H1 (cell line): ENCODE measurements at regions not wholly inside any gene's neighbourhood (a gene's known extent, or its start where the extent isn't known, plus 50 kb on each side); places are given as distances from the start of the nearest gene placed in this dataset.

Experiments
- CTCF ChIA-PET: fragments of 300-600 bp; sonication (Branson Sonifier 250); formaldehyde crosslinking; loops from one replicate; lab custom pipeline; 2021; ENCODE audit not compliant: partially characterized antibody; lab: Charles Lee
- POLR2A ChIA-PET: fragments of 300-600 bp; sonication (Branson Sonifier 250); formaldehyde crosslinking; loops from one replicate; lab custom pipeline; 2021; ENCODE audit warnings: inconsistent platforms; ENCODE audit not compliant: partially characterized antibody; lab: Charles Lee
- DNase-seq, 2 experiments: peaks; one replicate each; pipeline versions ENCODE4 v3.0.0 to v3.0.0-alpha.2; 2010 to 2022; ENCODE audit warnings: low spot score in 2 of 2, low read depth in 1 of 2, mixed read lengths in 1 of 2
- FAIRE-seq: peaks from 2 replicates; lab custom pipeline; 2011; peaks lifted over from hg19 to GRCh38; lab: Jason Lieb, UNC
- H2AFZ ChIP-seq: 2 replicates; pipeline ENCODE4 v1.8.1; 2012; ENCODE audit warnings: low read length, inconsistent platforms
- H2AK5ac ChIP-seq: 2 replicates; pipeline ENCODE4 v1.6.1; 2013; ENCODE audit warnings: low read depth, low read length
- H2BK120ac ChIP-seq: replicated peaks from 2 replicates; pipeline ENCODE3; 2013; ENCODE audit warnings: low read depth, low read length, inconsistent platforms
- H2BK12ac ChIP-seq: 2 replicates; pipeline ENCODE4 v1.6.1; 2013; ENCODE audit warnings: low read depth, low read length
- H2BK15ac ChIP-seq: 2 replicates; pipeline ENCODE4 v1.6.1; 2013; ENCODE audit warnings: low read length
- H2BK20ac ChIP-seq: 2 replicates; pipeline ENCODE4 v1.6.1; 2013; ENCODE audit warnings: low read length
- H2BK5ac ChIP-seq: 2 replicates; pipeline ENCODE4 v1.6.1; 2013; ENCODE audit warnings: low read depth, low read length
- H3K14ac ChIP-seq: 2 replicates; pipeline ENCODE4 v1.6.1; 2013; ENCODE audit warnings: inconsistent platforms; ENCODE audit not compliant: insufficient read length
- H3K18ac ChIP-seq: 2 replicates; pipeline ENCODE4 v1.6.1; 2013; ENCODE audit warnings: low read length; ENCODE audit errors: extremely low read depth
- H3K23ac ChIP-seq: 2 replicates; pipeline ENCODE4 v1.6.1; 2013; ENCODE audit warnings: inconsistent platforms; ENCODE audit not compliant: insufficient read length
- H3K23me2 ChIP-seq: 2 replicates; pipeline ENCODE4 v1.6.1; 2013; ENCODE audit warnings: low read depth, low read length
- H3K27ac ChIP-seq: 2 replicates; pipeline ENCODE4 v1.6.1; 2011; ENCODE audit warnings: low read depth, low read length, inconsistent platforms
- H3K27me3 ChIP-seq, 4 experiments: replicated peaks in 1 of 4; 1 replicate in 1 of 4; 2 replicates in 3 of 4; pipeline versions ENCODE4 v1.6.1 to v1.8.1; 2011 to 2013; ENCODE audit warnings: low read length in 3 of 4, mild to moderate bottlenecking in 3 of 4, inconsistent platforms in 2 of 4, mixed read lengths in 2 of 4, moderate library complexity in 1 of 4; ENCODE audit not compliant: control insufficient read depth in 3 of 4, insufficient read depth in 3 of 4; ENCODE audit errors: extremely low read depth in 1 of 4
- H3K36me3 ChIP-seq, 4 experiments: 2 replicates each; pipeline versions ENCODE4 v1.6.1 to v1.8.1; 2011 to 2013; ENCODE audit warnings: mild to moderate bottlenecking in 4 of 4, low read length in 3 of 4, moderate library complexity in 2 of 4, control low read depth in 1 of 4, inconsistent platforms in 1 of 4; ENCODE audit not compliant: insufficient read depth in 4 of 4, control insufficient read depth in 2 of 4
- H3K4ac ChIP-seq: replicated peaks from 2 replicates; pipeline ENCODE3; 2013; ENCODE audit warnings: low read length, low read depth, mixed read lengths, inconsistent platforms; ENCODE audit not compliant: insufficient read length
- H3K4me1 ChIP-seq, 4 experiments: replicated peaks in 1 of 4; 1 replicate in 1 of 4; 2 replicates in 3 of 4; pipeline versions ENCODE4 v1.6.1 to v1.8.1; 2011 to 2013; ENCODE audit warnings: low read length in 3 of 4, inconsistent platforms in 2 of 4, mixed read lengths in 1 of 4; ENCODE audit not compliant: insufficient read depth in 4 of 4, control insufficient read depth in 3 of 4
- H3K4me2 ChIP-seq, 2 experiments: 2 replicates each; pipeline versions ENCODE4 v1.6.1 to v1.8.1; 2011 to 2013; ENCODE audit warnings: low read depth in 2 of 2, low read length in 2 of 2, control low read depth in 1 of 2, inconsistent platforms in 1 of 2, mild to moderate bottlenecking in 1 of 2; ENCODE audit not compliant: insufficient read depth in 1 of 2
- H3K4me3 ChIP-seq, 4 experiments: fragments of 200-600, 300-600 bp in 1 of 4; sonication (generic), shearing (Covaris generic), sonication (Bioruptor Twin) in 1 of 4; 2 replicates each; pipeline versions ENCODE4 v1.5.1 to v1.8.1; 2011 to 2016; ENCODE audit warnings: low read length in 4 of 4, low read depth in 3 of 4, control low read depth in 2 of 4, inconsistent platforms in 2 of 4, mild to moderate bottlenecking in 2 of 4, mixed read lengths in 1 of 4, moderate library complexity in 1 of 4; ENCODE audit not compliant: insufficient read depth in 2 of 4; ENCODE audit errors: extremely low read depth in 1 of 4
- H3K56ac ChIP-seq: replicated peaks from 2 replicates; pipeline ENCODE3; 2013; ENCODE audit warnings: low read depth, mild to moderate bottlenecking, mixed read lengths, low read length, inconsistent platforms; ENCODE audit not compliant: insufficient read length
- H3K79me1 ChIP-seq: 2 replicates; pipeline ENCODE4 v1.6.1; 2013; ENCODE audit warnings: low read depth, low read length, control low read depth
- H3K79me2 ChIP-seq, 2 experiments: 2 replicates each; pipeline versions ENCODE4 v1.6.1 to v1.8.1; 2012 to 2013; ENCODE audit warnings: low read length in 2 of 2, mild to moderate bottlenecking in 2 of 2, inconsistent platforms in 1 of 2; ENCODE audit not compliant: insufficient read depth in 2 of 2, control insufficient read depth in 1 of 2
- H3K9ac ChIP-seq, 4 experiments: replicated peaks in 1 of 4; 1 replicate in 1 of 4; 2 replicates in 3 of 4; pipeline versions ENCODE4 v1.6.1 to v1.8.1; 2011 to 2013; ENCODE audit warnings: low read depth in 3 of 4, low read length in 3 of 4, control low read depth in 2 of 4, mild to moderate bottlenecking in 2 of 4, moderate library complexity in 2 of 4, inconsistent platforms in 1 of 4; ENCODE audit errors: extremely low read depth in 1 of 4
- H3K9me3 ChIP-seq, 2 experiments: 2 replicates each; pipeline versions ENCODE4 v1.6.1 to v1.8.1; 2012 to 2013; ENCODE audit warnings: mild to moderate bottlenecking in 2 of 2, moderate library complexity in 2 of 2, control low read depth in 1 of 2, inconsistent platforms in 1 of 2, low read depth in 1 of 2, low read length in 1 of 2, mixed read lengths in 1 of 2; ENCODE audit not compliant: insufficient read depth in 2 of 2
- H4K20me1 ChIP-seq, 2 experiments: replicated peaks in 1 of 2; 2 replicates each; pipeline versions ENCODE3 to v1.8.1; 2011 to 2013; ENCODE audit warnings: inconsistent platforms in 2 of 2, low read length in 2 of 2, mild to moderate bottlenecking in 1 of 2; ENCODE audit not compliant: insufficient read depth in 2 of 2, control insufficient read depth in 1 of 2
- H4K5ac ChIP-seq: 2 replicates; pipeline ENCODE4 v1.6.1; 2013; ENCODE audit warnings: low read length, low read depth, mixed read lengths, inconsistent platforms; ENCODE audit not compliant: insufficient read length
- H4K8ac ChIP-seq: 2 replicates; pipeline ENCODE4 v1.8.0; 2013; ENCODE audit warnings: mild to moderate bottlenecking, moderate library complexity, low read length, inconsistent platforms; ENCODE audit not compliant: insufficient read depth; ENCODE audit errors: extremely low read depth
- H4K91ac ChIP-seq: replicated peaks from 2 replicates; pipeline ENCODE3; 2013; ENCODE audit warnings: low read length, mixed read lengths, inconsistent platforms; ENCODE audit not compliant: insufficient read length
- CREB1 ChIP-seq: IDR thresholded peaks from 2 replicates; pipeline ENCODE4 v1.6.1; 2012; ENCODE audit warnings: inconsistent platforms
- FOSL1 ChIP-seq: IDR thresholded peaks from 2 replicates; pipeline ENCODE4 v1.6.1; 2011; ENCODE audit warnings: mild to moderate bottlenecking, low read depth, low read length, moderate library complexity; ENCODE audit not compliant: insufficient read depth
- GTF2F1 ChIP-seq: IDR thresholded peaks from 2 replicates; pipeline ENCODE4 v1.6.1; 2012; ENCODE audit warnings: low read depth, low read length, improper control_type of control experiment, borderline replicate concordance
- HDAC6 ChIP-seq: IDR thresholded peaks from one replicate; pipeline ENCODE4 v1.7.1; 2012; ENCODE audit warnings: low read depth, mild to moderate bottlenecking, inconsistent platforms, low read length, moderate library complexity
- POLR2AphosphoS5 ChIP-seq: IDR thresholded peaks from 2 replicates; pipeline ENCODE4 v1.6.1; 2011; ENCODE audit warnings: low read depth, low read length
- TBP ChIP-seq: IDR thresholded peaks from 2 replicates; pipeline ENCODE4 v1.6.1; 2011; ENCODE audit warnings: low read depth, low read length, improper control_type of control experiment
- WGBS, 2 experiments: shearing (Covaris generic) in 1 of 2; methylation state at CpG; one replicate each; pipeline versions ENCODE4 v1.1.6 to v1.1.7; 2013 to 2015; ENCODE audit warnings: low lambda C conversion rate in 2 of 2, mixed read lengths in 2 of 2, inconsistent platforms in 1 of 2, low coverage in 1 of 2, missing lambda C conversion rate in 1 of 2; ENCODE audit not compliant: insufficient replicate concordance in 2 of 2, insufficient coverage in 1 of 2, insufficient read length in 1 of 2; ENCODE audit errors: extremely low coverage in 1 of 2, missing lambda C conversion rate in 1 of 2; 5-methylcytosine and 5-hydroxymethylcytosine counted together

DNA sequence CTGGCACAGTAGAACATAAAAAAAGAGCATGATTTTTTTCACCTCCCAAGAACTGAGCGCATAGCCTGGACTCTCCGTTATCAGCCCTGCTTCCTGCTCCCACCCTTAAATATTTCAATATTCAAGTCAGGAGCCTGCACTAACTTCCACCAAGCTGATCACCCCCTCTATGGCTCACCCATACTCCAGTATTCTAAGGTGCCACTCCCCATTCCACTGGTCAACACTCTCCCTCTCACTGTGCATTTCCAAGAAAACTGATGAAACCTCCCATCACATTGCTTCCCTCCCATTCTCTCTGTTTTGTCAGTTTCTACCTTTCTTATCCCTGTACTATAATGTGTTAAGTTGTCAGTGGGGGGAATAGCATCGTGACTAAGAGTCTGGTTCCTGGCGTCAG lies 95.0 kb upstream of the C7orf33 start:
- no peak overlapping the region for H4K5ac ChIP-seq
- H3K9me3 ChIP-seq: peaks cover 0 to 4% of the 10 kb centered on the region in 2 experiments; a peak in 1 of 4 replicates
- POLR2A ChIA-PET: no interaction called here
- H3K4me1 ChIP-seq: peaks cover 0 to 1% (median 0%) of the 10 kb centered on the region in 4 experiments; a peak in 1 of 7 replicates
- no peak overlapping the region for H2BK20ac ChIP-seq
- H3K23ac ChIP-seq: no peak overlapping the region
- no peak overlapping the region for H4K91ac ChIP-seq
- H3K79me1 ChIP-seq: no peaks in the 10 kb centered on the region
- no peak overlapping the region for H3K56ac ChIP-seq
- no peak overlapping the region for H3K27ac ChIP-seq
- no peak overlapping the region for H2BK120ac ChIP-seq
- no peak overlapping the region for H3K4me2 ChIP-seq
- no peak overlapping the region for H2AK5ac ChIP-seq
- no peaks in the 10 kb centered on the region for H3K79me2 ChIP-seq
- H2AFZ ChIP-seq: no peak overlapping the region
- no peak overlapping the region for H3K4me3 ChIP-seq
- no peak overlapping the region for H4K8ac ChIP-seq
- no peak overlapping the region for H2BK5ac ChIP-seq
- H4K20me1 ChIP-seq: no peaks in the 10 kb centered on the region
- H2BK12ac ChIP-seq: no peak overlapping the region
- no peak overlapping the region for H3K18ac ChIP-seq
- CTCF ChIA-PET: interaction anchor here (1.3 kb wide), 1 partner anchor 230 kb away, joined by 4 read pairs; no protein-coding TSS in a partner anchor
- no peaks in the 10 kb centered on the region for H3K36me3 ChIP-seq
- no peak overlapping the region for H3K9ac ChIP-seq
- TF ChIP-seq HDAC6 (no peak), GTF2F1 (no peak), FOSL1 (no peak), TBP (no peak), CREB1 (no peak), POLR2AphosphoS5 (no peak)
- TF ChIP-seq, all 59 proteins: peak for 0
- no peak overlapping the region for H2BK15ac ChIP-seq
- FAIRE-seq (no peak), DNase-seq (no peak)
- no peaks in the 10 kb centered on the region for H3K23me2 ChIP-seq
- no peaks in the 10 kb centered on the region for H3K27me3 ChIP-seq
- H3K14ac ChIP-seq: no peak overlapping the region
- 85% methylated on average over 4 of the region's 4 CpGs; no CpG with 5 or more reads in 1 of the 2 experiments for WGBS, 2 experiments
- H3K4ac ChIP-seq: no peak overlapping the region
